H1 (cell line): ENCODE measurements at regions not wholly inside any gene's neighbourhood (a gene's known extent, or its start where the extent isn't known, plus 50 kb on each side); places are given as distances from the start of the nearest gene placed in this dataset.

Experiments used
- CTCF ChIP-seq, 3 experiments: IDR thresholded peaks; 1 replicate in 2 of 3; 2 replicates in 1 of 3; pipeline versions ENCODE4 v1.5.1 to v1.6.1; 2011; ENCODE audit warnings: low read length in 3 of 3, mild to moderate bottlenecking in 3 of 3, inconsistent platforms in 2 of 3, low read depth in 1 of 3, moderate library complexity in 1 of 3; ENCODE audit not compliant: insufficient read depth in 1 of 3; ENCODE audit errors: control extremely low read depth in 1 of 3
- RAD21 ChIP-seq, 2 experiments: IDR thresholded peaks in 1 of 2; conservative IDR thresholded peaks in 1 of 2; 2 replicates each; pipeline ENCODE4 v1.6.1; 2011; ENCODE audit warnings: low read depth in 2 of 2, low read length in 2 of 2, improper control_type of control experiment in 1 of 2, inconsistent platforms in 1 of 2, mild to moderate bottlenecking in 1 of 2, moderate library complexity in 1 of 2

DNA sequence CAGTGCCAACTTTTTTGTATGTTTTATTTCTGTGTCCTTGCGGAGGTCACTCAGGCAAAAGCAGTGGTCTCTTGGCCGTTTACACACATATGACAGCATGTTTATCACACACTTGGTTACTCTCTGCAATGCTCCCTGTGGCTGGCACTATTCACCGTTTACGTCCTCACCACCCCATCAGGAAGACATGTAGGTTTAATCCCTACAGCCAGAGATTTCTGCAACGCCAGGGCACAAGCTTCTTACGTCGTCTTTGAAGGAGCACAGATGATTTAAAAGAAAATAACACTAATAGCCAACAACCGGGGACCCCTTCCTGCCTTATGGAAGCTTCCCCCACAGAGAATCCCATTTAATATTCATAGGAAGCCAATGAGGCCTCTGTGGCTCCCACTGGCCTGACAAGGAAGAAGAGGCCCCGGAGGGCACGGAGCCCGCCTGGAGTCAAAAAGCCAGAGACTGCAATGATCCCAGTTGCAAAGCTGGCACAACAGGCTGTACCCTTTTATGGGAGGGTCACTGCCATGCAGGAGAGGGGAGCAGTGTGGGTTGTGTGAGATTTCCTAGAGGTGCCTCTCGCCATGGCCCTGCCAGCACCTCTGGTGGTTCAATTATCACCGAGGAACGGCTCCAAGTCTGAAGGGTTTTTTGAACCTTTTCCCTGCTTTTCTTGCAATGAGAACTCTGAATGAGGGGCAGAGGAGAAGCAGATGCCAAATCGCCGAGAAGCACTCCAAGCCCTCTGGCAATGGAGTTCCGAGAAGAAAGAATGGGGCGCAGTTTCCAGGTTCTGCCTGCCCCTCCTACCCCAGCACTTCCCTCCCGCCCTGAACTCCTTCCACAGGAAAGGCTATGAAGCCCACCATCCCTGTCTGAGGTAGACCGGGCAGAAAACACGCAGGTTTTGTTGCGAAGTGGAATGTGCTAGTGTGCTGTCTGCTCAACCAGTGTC lies 96.2 kb downstream of the THBS2 start:
- TF ChIP-seq CTCF (IDR thresholded peaks at IDR 0.05; ENCODE audit: control extremely low read depth in 1 of 3, insufficient read depth in 1 of 3, low read depth in 1 of 3, low read length in 3 of 3) (no peak), RAD21 (IDR thresholded peaks at IDR 0.05 in 1 of 2, conservative IDR thresholded peaks at IDR 0.05 in 1 of 2; ENCODE audit: low read depth in 2 of 2, low read length in 2 of 2) (no peak)
